Small intestine (tissue), 7 donors: ENCODE measurements at regions not wholly inside any gene's neighbourhood (a gene's known extent, or its start where the extent isn't known, plus 50 kb on each side); places are given as distances from the start of the nearest gene placed in this dataset.

Experiments used
- DNase-seq, 2 donors: peaks; one replicate each; pipeline versions ENCODE4 v3.0.0 to v3.0.0-alpha.2; 2013
- FAIRE-seq: peaks from 2 replicates; lab custom pipeline; 2012; peaks lifted over from hg19 to GRCh38; lab: Jason Lieb, UNC
- H3K27ac ChIP-seq, 3 donors: one replicate each; pipeline ENCODE4 v1.5.1; 2013; ENCODE audit warnings: low read length in 2 of 3, mild to moderate bottlenecking in 2 of 3, control low read depth in 1 of 3, inconsistent platforms in 1 of 3, low read depth in 1 of 3, moderate library complexity in 1 of 3
- H3K27me3 ChIP-seq, 3 donors: one replicate each; pipeline ENCODE4 v1.6.1; 2013; ENCODE audit warnings: low read length in 3 of 3, inconsistent platforms in 1 of 3; ENCODE audit not compliant: control insufficient read depth in 3 of 3, insufficient read depth in 3 of 3
- H3K36me3 ChIP-seq, 3 donors: one replicate each; pipeline ENCODE4 v1.6.1; 2013; ENCODE audit warnings: low read length in 3 of 3, inconsistent platforms in 1 of 3, low read depth in 1 of 3, mild to moderate bottlenecking in 1 of 3, moderate library complexity in 1 of 3; ENCODE audit not compliant: control insufficient read depth in 3 of 3, insufficient read depth in 2 of 3
- H3K4me1 ChIP-seq, 3 donors: one replicate each; pipeline ENCODE4 v1.6.1; 2013; ENCODE audit warnings: low read length in 2 of 3, inconsistent platforms in 1 of 3, low read depth in 1 of 3, mild to moderate bottlenecking in 1 of 3, moderate library complexity in 1 of 3; ENCODE audit not compliant: control insufficient read depth in 3 of 3, insufficient read depth in 2 of 3
- H3K4me3 ChIP-seq, 3 donors: one replicate each; pipeline ENCODE4 v1.5.1; 2013; ENCODE audit warnings: low read length in 3 of 3, control low read depth in 1 of 3, inconsistent platforms in 1 of 3, low read depth in 1 of 3, mild to moderate bottlenecking in 1 of 3, moderate library complexity in 1 of 3
- H3K9me3 ChIP-seq, 2 donors: one replicate each; pipeline ENCODE4 v1.6.1; 2013; ENCODE audit warnings: low read depth in 1 of 2, low read length in 1 of 2; ENCODE audit not compliant: control insufficient read depth in 2 of 2, insufficient read depth in 1 of 2
- WGBS, 3 donors: extraction: QIAGEN DNeasy Blood & Tissue Kit; methylation state at CpG; one replicate each; pipeline ENCODE4 v1.1.7; 2013; 5-methylcytosine and 5-hydroxymethylcytosine counted together
- donor health status: healthy with polysubstance abuse.
- donor health status: control.
- donor health status: control.
- donor health status: Bipolar disorder and iron deficiency.
- donor health status: healthy.

GRCh38 chr2:341912-342311, 54.0 kb upstream of the ALKAL2 start:
- Histone ChIP-seq H3K27me3 (no peaks in the 10 kb centered on the region), H3K4me3 (no peak overlapping the region), H3K27ac (no peak overlapping the region), H3K36me3 (no peaks in the 10 kb centered on the region), H3K4me1 (no peaks in the 10 kb centered on the region), H3K9me3 (peaks cover 4 to 25% of the 10 kb centered on the region in 2 donors)
- FAIRE-seq (no peak), DNase-seq (no peak)
- 73 to 85% (median 81%) methylated on average over 2 of the region's 2 CpGs for WGBS, 3 donors

DNA sequence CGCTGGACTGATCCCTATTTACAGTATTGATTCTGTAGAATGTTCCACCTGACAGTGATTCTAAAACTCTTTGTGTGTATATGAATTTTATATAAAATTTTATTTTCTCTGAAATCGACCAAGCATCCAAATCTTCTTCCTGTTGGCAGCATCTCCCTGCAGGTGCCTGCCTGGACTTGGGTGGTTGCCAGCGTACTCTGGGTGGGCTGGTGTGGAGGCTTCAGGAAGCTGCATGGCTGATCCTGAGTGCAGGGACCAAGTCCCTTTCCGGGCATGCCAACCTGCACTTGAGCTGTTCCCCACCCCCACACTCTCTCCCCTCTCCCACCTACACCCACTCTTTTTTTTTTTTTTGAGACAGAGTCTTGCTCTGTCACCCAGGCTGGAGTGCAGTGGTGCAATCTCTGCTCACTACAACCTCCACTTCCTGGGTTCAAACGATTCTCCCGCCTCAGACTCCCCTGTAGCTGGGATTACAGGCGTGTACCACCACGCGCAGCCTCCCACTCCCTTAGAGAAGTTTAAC, 53.2 kb upstream of the ALKAL2 start:
- WGBS, 3 donors = 64 to 75% (median 69%) methylated on average over 9 of the region's 9 CpGs
- DNase-seq (no peak), FAIRE-seq (no peak)
- Histone ChIP-seq H3K36me3 (no peaks in the 10 kb centered on the region), H3K9me3 (peaks cover 4 to 33% of the 10 kb centered on the region in 2 donors), H3K27me3 (no peaks in the 10 kb centered on the region), H3K4me3 (no peak overlapping the region), H3K4me1 (no peaks in the 10 kb centered on the region), H3K27ac (no peak overlapping the region)
